ENCODE measurements at regions not wholly inside any gene's neighbourhood (a gene's known extent, or its start where the extent isn't known, plus 50 kb on each side); places are given as distances from the start of the nearest gene placed in this dataset.
A peak's percentile ranks its signal among the peaks of the same experiment; 100 is the strongest.
"Not testable (repeated sequence)": the region's sequence is repeated elsewhere in the genome, so short reads cannot be mapped to it uniquely, and the experiment has no call there.

DNA sequence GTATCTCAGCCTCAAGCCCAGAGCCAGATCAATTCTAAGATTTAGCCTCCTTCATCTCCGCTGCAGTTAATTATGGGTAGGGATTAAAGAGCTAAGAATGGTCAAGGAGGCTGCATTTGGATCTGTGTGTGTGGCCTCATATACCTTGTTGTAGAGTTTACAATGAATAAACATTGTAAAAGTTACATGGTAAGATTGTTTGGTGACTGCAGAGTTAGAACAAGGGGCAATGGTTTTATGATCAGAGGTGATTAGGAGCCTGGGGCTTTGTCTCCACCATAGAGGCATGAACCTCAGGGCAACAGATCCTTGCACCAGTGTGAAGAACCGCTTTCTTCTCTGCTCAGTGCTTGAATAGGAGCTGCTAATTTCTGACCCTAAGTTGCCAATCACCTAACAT is 77.0 kb upstream of the MARK1 start:
- Histone ChIP-seq H2AFZ (no peak overlapping the region), H3K9me2 (ENCODE audit: insufficient read depth) (peaks cover 10% of the 10 kb centered on the region), H3K36me3 (ENCODE audit: insufficient read depth) (no peaks in the 10 kb centered on the region), H3K27me3 (ENCODE audit: insufficient read depth) (no peaks in the 10 kb centered on the region), H4K20me1 (replicated peaks; ENCODE audit: insufficient read depth) (no peaks in the 10 kb centered on the region), H3F3A (replicated peaks; ENCODE audit: low read depth) (no peaks in the 10 kb centered on the region), H3K27ac (ENCODE audit: low read depth) (no peak overlapping the region), H3K4me2 (no peak overlapping the region), H3K79me2 (replicated peaks; ENCODE audit: insufficient read depth) (no peaks in the 10 kb centered on the region), H3K4me3 (no peak overlapping the region), H3K4me1 (ENCODE audit: insufficient read depth) (no peaks in the 10 kb centered on the region)
- H3K36me3 Mint-ChIP-seq (ENCODE audit: low read depth): no peaks in the 10 kb centered on the region
- no peak for TF ChIP-seq ETS1 (IDR thresholded peaks at IDR 0.05)
- TF ChIP-seq ZNF331 (CRISPR knock-in tag; IDR thresholded peaks at IDR 0.05; ENCODE audit: low read depth): no peak
- peaks cover 2% of the 10 kb centered on the region for H3K27me3 Mint-ChIP-seq (ENCODE audit: insufficient read depth, low read depth, poor library complexity)
- no peak overlapping the region for H3K4me3 Mint-ChIP-seq
- ATAC-seq (no peak), DNase-seq (ENCODE audit: low spot score) (no peak)
- H3K4me1 Mint-ChIP-seq: peaks cover 14% of the 10 kb centered on the region
- H3K9me3 Mint-ChIP-seq: no peaks in the 10 kb centered on the region; the same call in 2 of the 3 replicates
- H3K27ac Mint-ChIP-seq: no peak overlapping the region

GRCh38 chr1:220448217-220448616 is 79.7 kb upstream of the MARK1 start:
- Histone ChIP-seq H3F3A (replicated peaks; ENCODE audit: low read depth) (no peaks in the 10 kb centered on the region), H3K27ac (ENCODE audit: low read depth) (no peak overlapping the region), H3K36me3 (ENCODE audit: insufficient read depth) (no peaks in the 10 kb centered on the region), H4K20me1 (replicated peaks; ENCODE audit: insufficient read depth) (no peaks in the 10 kb centered on the region), H2AFZ (peak overlapping the region; percentile 72; the same call in 1 of the 2 replicates), H3K4me1 (ENCODE audit: insufficient read depth) (no peaks in the 10 kb centered on the region), H3K9me2 (ENCODE audit: insufficient read depth) (peaks cover 8% of the 10 kb centered on the region), H3K79me2 (replicated peaks; ENCODE audit: insufficient read depth) (no peaks in the 10 kb centered on the region), H3K4me2 (no peak overlapping the region), H3K27me3 (ENCODE audit: insufficient read depth) (no peaks in the 10 kb centered on the region), H3K4me3 (no peak overlapping the region)
- H3K4me3 Mint-ChIP-seq: no peak overlapping the region
- no peak overlapping the region for H3K27ac Mint-ChIP-seq
- H3K9me3 Mint-ChIP-seq: peaks cover 7% of the 10 kb centered on the region; the same call in 2 of the 3 replicates
- H3K27me3 Mint-ChIP-seq (ENCODE audit: insufficient read depth, low read depth, poor library complexity): no peaks in the 10 kb centered on the region
- TF ChIP-seq EZH2phosphoT487 (IDR thresholded peaks at IDR 0.05; ENCODE audit: unreplicated experiment) (no peak), POLR2AphosphoS5 (IDR thresholded peaks at IDR 0.05; ENCODE audit: low read depth) (no peak)
- H3K4me1 Mint-ChIP-seq: peaks cover 12% of the 10 kb centered on the region
- no peaks in the 10 kb centered on the region for H3K36me3 Mint-ChIP-seq (ENCODE audit: low read depth)
- ATAC-seq (no peak), DNase-seq (ENCODE audit: low spot score) (no peak)

GRCh38 chr1:220444586-220444985 is 83.3 kb upstream of the MARK1 start:
- not testable (repeated sequence) for H3K36me3 Mint-ChIP-seq (ENCODE audit: low read depth); H3F3A ChIP-seq (replicated peaks; ENCODE audit: low read depth); H3K27ac ChIP-seq (ENCODE audit: low read depth); H3K4me3 Mint-ChIP-seq; H3K4me3 ChIP-seq; ATAC-seq; H3K4me2 ChIP-seq; H3K27ac Mint-ChIP-seq; H2AFZ ChIP-seq; H3K4me1 ChIP-seq (ENCODE audit: insufficient read depth); H3K79me2 ChIP-seq (replicated peaks; ENCODE audit: insufficient read depth); H3K27me3 ChIP-seq (ENCODE audit: insufficient read depth); H3K9me3 Mint-ChIP-seq; H4K20me1 ChIP-seq (replicated peaks; ENCODE audit: insufficient read depth); H3K36me3 ChIP-seq (ENCODE audit: insufficient read depth); H3K27me3 Mint-ChIP-seq (ENCODE audit: insufficient read depth, low read depth, poor library complexity); H3K9me2 ChIP-seq (ENCODE audit: insufficient read depth); DNase-seq (ENCODE audit: low spot score)
- H3K4me1 Mint-ChIP-seq: peaks cover 13% of the 10 kb centered on the region

- ATAC-seq: no peak
- Histone ChIP-seq H2AFZ (no peak overlapping the region; the same call in none of the 2 replicates), H3K79me2 (replicated peaks; ENCODE audit: insufficient read depth) (no peaks in the 10 kb centered on the region), H3F3A (replicated peaks; ENCODE audit: low read depth) (no peaks in the 10 kb centered on the region), H3K9me2 (ENCODE audit: insufficient read depth) (peaks cover 8% of the 10 kb centered on the region; the same call in 1 of the 2 replicates), H3K27me3 (ENCODE audit: insufficient read depth) (no peaks in the 10 kb centered on the region), H3K4me2 (no peak overlapping the region), H4K20me1 (replicated peaks; ENCODE audit: insufficient read depth) (no peaks in the 10 kb centered on the region), H3K27ac (ENCODE audit: low read depth) (no peak overlapping the region), H3K4me1 (ENCODE audit: insufficient read depth) (no peaks in the 10 kb centered on the region), H3K4me3 (no peak overlapping the region), H3K36me3 (ENCODE audit: insufficient read depth) (no peaks in the 10 kb centered on the region)
- Mint-ChIP-seq H3K9me3 (peaks cover 7% of the 10 kb centered on the region; the same call in 2 of the 3 replicates), H3K4me1 (peaks cover 5% of the 10 kb centered on the region; the same call in 2 of the 3 replicates), H3K27ac (no peak overlapping the region), H3K27me3 (ENCODE audit: insufficient read depth, low read depth, poor library complexity) (peaks cover 1% of the 10 kb centered on the region), H3K4me3 (no peak overlapping the region), H3K36me3 (ENCODE audit: low read depth) (no peaks in the 10 kb centered on the region)
- DNase-seq (ENCODE audit: low spot score): no peak
- TF ChIP-seq JUNB (IDR thresholded peaks at IDR 0.05; ENCODE audit: unreplicated experiment) (no peak), EZH2 (IDR thresholded peaks at IDR 0.05; ENCODE audit: low read depth, unreplicated experiment) (no peak), POLR2AphosphoS5 (IDR thresholded peaks at IDR 0.05; ENCODE audit: low read depth) (no peak), ZNF114 (CRISPR knock-in tag; IDR thresholded peaks at IDR 0.05) (no peak), STAT1 (IDR thresholded peaks at IDR 0.05; ENCODE audit: unreplicated experiment) (no peak)
These were observed 86.7 kb upstream of the MARK1 start for GRCh38 chr1:220441211-220441610.

Measured in GM23338 (cell line).